ENCODE measurements at regions not wholly inside any gene's neighbourhood (a gene's known extent, or its start where the extent isn't known, plus 50 kb on each side); places are given as distances from the start of the nearest gene placed in this dataset.

DNA sequence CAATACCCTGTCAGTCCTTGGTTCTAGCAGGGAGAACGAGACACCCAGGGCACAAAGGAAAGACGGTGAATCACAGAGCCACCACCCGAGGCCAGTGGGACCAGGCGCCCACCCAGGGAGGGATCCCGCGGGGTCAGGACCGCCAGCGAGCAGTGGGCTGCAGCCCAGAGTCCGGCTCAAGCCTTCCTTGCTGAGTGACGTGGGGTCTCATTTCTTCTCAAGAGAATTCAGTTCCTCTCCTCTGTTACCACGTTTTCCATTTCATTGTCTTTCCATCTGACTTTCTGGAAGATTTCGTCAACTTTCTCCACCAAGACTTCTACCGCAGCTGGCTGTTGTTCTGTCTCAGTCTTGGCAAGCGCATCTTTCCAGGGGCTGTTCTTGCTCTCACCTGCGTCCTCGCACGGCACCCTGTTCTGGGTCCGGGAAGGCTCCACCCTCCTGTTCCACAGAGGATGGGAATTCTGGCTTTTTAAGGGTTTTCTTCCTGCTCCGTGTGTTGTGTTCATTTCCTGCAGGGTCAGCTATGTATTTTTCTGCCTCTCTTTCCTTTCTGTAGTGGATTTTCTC lies 248.6 kb downstream of the NDUFA10 start:
- DNase-seq: peak; percentile 52

GRCh38 chr2:239775623-239776435 lies 249.3 kb downstream of the NDUFA10 start:
- no peak for DNase-seq

- no peak for DNase-seq
These were observed 250.1 kb downstream of the NDUFA10 start for GRCh38 chr2:239774933-239775622.

- DNase-seq: no peak
These were observed 251.0 kb downstream of the NDUFA10 start for GRCh38 chr2:239774142-239774462.

GRCh38 chr2:239773228-239774141 lies 251.7 kb downstream of the NDUFA10 start:
- DNase-seq: peak; percentile 4

- peak; percentile 7 for DNase-seq
These were observed 252.4 kb downstream of the NDUFA10 start for GRCh38 chr2:239772721-239773120.

DNA sequence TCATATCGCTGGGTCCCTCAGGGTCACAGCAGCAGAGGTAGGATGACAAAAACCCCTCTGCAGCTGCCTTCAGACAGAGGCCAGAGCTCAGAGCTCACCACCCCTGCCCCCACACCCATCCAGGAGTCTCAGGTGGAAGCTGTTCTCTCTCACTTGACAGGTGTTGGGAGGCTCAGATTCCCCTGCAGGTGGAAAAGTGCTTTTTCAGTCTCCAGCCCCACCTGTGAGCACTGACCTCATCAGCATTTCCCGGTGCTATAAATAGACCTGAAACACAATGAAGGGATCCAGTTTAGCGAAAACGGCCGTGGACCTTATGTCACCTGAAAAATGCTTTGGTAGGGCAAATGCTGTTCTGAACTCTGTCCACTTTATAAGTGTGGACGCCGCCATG lies 254.9 kb downstream of the NDUFA10 start:
- DNase-seq: peak; percentile 7

DNA sequence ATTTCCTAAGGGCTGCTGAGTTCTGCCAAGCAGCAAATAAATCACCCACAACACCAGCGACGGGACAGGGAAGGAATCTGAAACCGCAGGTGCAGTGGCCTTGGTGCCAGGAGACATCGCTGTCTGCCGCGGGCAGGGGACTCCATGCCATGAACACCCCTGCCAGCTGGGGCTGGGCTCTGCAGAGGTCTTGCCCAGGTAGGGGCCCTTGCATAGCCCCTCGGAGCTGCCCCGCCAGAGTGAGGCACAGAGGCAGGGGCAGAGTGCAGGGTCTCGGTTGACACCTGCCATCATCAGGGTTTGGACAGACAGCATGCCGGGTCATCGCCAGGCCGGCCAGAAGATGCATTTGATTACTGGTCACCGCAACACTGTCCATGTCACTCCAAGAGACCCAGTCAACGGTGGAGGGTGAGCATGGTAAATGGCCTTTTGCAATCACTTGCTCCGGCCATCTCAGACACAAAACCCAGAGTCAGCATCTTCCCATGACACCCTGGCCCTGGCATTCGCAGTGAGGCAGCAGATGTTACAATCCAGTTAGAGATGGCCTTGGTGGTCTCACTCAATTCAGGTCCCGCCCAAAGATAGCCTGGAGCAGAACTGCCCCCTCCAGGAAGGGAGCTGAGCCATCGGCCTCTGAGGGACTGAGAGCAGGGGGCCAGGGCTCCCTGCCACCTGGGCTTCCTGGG lies 255.4 kb downstream of the NDUFA10 start:
- DNase-seq: peak; percentile 9

DNA sequence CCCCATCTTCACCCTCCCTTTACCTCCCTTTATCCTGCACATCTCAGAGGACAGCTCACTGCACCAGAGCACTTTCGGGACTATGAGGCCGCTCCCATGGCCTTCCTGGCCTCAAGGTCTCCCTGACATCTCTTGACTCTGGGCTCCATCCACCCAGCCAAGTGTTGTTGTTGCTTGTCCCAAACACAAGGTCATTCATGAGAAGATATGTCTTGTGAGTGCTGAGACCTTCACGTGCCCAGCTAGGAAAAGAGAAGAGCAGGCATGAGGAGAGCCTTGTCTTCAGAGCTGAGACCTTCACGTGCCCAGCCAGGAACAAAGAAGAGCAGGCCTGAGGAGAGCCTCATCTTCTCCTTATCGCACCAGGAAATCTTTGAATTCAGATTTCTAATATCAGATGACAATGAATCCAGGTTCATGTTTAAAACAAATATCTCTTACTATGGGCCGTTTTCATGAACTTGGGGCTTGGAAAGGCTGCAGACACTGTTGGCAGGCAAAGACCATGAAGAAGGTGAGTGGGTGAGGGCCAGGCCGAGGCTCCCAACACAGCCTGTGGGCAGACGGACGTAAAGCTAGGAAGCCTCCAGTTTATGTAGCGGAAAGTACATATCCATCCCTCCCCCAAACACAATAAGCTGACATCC lies 256.1 kb downstream of the NDUFA10 start:
- DNase-seq: peak; percentile 18

DNA sequence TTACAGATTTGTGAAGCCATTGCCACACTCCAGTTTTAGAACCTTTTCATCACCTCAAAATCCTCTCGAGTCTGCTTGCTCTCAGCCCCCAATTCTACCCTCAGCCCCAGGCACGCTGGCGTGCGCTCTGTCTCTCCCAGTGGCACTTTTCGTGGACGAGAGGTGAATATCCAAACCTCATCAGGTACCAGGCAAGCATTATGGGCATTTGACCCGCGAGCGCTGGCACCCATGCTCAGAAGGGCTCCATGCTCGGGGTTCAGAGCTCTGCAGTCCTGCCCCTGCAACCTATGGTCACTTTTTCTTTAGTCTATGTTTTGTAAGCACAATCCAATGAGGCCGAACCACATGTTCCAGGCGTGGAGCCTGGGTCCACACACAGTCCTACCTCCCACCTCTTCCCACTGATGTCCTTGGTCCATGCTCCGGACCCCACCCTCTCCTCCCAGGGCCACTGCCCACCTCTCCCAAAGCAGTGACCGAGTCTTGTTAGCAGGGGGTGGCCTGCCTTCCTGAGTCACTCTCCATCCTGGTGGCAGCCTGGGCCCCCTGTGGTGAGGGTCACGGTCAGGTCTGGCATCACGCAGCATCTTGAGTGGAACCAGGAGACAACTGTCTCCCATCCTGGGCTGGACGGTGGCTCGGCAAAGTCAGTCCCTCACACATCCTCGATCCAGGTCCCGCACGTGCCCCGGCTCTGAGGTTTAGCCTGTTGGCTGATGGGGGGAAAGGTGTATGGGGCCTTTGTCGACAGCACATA lies 256.9 kb downstream of the NDUFA10 start:
- peak; percentile 8 for DNase-seq

- DNase-seq: peak; percentile 44
These were observed 257.9 kb downstream of the NDUFA10 start for GRCh38 chr2:239767021-239767905.

- peak; percentile 15 for DNase-seq
These were observed 259.2 kb downstream of the NDUFA10 start for GRCh38 chr2:239765911-239766310.

- peak; percentile 9 for DNase-seq
These were observed 259.9 kb downstream of the NDUFA10 start for GRCh38 chr2:239765076-239765845.

- DNase-seq: peak; percentile 20
These were observed 261.6 kb downstream of the NDUFA10 start for GRCh38 chr2:239763433-239764097.

DNA sequence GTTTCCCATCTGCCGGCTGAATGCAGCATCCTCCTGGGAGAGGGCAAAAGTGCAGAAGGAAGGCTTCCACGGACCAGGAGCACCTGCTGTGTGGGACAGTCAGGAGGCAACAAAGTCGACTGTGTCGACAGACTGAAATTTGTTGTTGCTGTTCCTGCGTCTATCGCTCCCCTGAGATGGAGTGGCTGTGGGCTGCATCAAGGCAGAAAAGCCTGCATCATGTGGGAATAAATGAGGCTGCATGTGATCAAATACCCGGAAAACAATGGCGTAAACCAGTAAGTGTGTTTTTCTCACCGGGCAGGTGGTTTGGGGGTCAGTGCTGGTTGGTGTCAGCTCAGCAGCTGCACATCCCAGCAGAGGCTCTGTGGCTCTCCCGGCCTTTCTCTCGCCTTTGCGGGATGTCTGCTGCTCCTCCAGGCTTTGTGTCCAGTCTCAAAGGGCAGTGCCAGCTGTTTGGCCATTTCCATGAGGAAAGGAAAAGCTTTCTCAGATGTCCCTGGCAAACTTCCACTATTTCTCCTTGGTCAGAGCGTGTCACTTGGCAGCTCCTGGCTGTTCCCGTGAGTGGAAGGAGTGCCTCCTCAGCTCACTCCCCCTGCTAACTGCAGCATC lies 262.4 kb downstream of the NDUFA10 start:
- peak; percentile 51 for DNase-seq

- peak; percentile 8 for DNase-seq
These were observed 263.0 kb downstream of the NDUFA10 start for GRCh38 chr2:239762106-239762505.

DNA sequence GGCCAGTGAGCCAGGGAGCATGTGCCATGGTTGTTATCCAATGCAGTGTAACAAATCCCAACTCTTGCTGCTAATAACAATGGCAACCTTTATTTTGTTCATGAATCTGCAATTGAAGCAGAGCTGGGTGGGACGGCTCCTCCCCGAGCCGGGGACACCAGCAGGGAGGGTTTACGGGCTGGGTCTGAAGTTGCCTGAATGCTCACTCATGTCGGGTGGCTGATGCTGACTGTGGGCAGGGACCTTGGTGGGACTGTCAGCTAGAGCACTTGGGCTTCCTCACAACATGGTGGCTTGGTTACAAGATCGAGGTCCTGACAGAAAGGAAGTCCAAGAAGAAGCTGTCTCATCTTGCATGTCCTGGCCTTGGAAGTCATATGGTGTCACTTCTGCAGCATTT lies 264.5 kb downstream of the NDUFA10 start:
- no peak for DNase-seq

- DNase-seq: no peak
These were observed 266.8 kb downstream of the NDUFA10 start for GRCh38 chr2:239758279-239758877.

All from femur (tissue), 1 donor.